ENCODE measurements at regions not wholly inside any gene's neighbourhood (a gene's known extent, or its start where the extent isn't known, plus 50 kb on each side); places are given as distances from the start of the nearest gene placed in this dataset.
"Not testable (repeated sequence)": the region's sequence is repeated elsewhere in the genome, so short reads cannot be mapped to it uniquely, and the experiment has no call there.

DNA sequence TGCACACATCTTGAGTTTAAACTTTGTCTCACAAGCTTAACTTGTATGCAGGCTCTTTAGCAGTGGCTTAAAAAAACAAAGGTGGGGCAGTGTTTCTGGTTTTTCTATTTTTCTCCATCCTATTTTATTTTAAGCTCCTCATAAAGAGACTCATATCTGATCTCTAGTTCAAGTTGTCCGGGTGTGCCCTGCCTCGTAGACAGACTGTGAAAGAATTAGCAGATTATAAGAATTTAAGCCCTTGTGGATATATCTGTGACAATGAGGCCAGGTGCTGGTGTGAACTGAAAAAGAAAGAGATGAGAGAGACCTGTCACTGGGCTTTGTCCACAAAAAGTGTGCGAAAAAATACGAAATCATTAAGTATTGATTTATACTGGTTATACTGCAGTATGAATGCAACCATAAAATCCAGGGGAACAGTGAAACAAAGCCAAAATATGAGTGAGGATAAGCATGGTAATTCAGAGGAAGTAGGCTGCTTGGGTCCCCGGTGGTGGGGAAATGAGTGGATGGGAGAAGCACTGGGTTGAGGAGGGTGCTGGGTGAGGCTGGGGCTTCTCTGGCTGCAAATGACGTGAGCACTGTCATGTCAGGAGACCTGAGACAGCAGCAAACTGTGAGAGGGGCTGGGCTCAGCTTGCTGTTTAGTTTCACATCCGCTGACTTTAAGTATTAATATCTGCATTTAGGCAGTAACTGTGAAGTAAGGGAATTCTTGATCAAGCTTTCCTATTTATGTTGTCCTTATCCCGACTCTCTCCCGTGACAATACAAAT lies 179.7 kb upstream of the ANKRD55 start:
- peak; percentile 19 for ATAC-seq

DNA sequence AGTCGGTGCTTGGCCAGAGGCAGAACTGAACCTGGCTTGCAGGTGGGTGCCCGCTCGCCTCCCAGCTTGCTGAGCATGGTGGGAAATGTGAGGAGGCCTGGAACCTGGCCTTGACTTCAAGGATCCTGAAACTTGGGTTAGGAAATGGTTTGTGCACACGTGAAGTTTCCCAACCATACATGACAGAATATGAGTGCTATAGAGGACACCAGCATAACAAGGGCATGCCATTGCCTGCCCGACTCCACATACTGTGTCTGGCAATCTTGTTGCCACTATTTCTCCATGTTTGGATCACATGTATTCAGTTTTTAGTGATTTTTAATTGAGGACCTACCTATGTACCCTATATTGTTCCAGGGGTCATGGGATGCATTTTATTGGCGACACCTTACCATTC lies 177.6 kb upstream of the ANKRD55 start:
- no peak for ATAC-seq

DNA sequence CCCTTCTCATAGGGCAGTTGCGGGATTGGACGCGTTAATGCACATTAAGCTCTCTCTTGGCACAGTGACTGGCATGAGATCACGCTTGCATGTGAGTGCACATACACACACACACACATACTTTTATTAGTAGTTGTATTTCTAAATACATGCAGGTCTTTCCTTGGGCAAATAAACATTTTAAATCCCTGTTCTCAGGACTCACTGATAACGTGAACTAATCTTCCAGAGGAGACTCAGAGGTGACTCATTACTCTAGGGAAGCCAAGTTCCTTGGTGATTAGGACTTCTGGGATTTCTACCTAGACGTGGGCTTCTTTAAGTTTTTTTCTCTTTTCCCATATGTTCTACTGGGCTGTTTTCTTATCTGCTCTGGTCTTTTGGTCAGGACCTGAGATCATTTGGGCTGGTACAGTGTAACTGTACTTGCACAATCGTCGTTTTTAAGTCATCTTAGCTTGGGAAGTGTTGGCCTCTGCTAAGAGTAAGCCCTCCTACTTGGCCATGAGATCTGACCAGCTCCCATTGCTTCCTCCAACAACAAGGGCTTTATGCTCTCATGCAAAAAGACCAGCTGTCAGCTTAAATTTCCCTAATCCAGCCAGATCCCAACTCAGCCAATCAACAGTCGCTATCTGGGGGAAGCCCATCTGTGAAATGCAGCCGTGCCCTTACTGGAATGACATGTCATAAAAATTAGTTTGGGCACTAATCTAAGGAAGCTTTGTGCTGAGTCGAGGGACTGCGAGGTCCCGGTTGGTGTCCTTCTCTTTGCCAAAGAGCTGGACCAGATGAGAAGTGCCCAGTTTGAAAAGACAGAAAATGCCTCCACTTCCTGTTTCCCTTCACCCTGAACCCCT lies 176.4 kb upstream of the ANKRD55 start:
- ATAC-seq = peak; percentile 53

DNA sequence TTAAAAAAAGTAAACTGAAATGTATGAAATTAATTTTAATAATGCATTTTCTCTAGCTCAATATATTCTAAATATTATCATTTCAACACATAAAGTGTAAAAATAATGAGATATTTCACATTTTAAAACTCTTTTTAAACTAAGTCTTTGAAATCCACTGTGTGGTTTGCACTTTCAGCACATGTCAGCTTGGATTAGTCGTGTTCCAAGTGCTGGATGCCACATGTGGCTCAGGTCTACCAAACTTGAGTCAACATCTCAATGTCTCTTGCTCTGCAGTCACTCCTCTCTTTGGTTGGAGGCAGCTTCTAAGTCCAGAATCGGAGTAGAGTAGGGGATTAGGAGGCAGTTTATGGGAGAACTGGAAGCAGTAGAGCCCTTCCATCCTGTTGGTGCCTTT lies 173.7 kb upstream of the ANKRD55 start:
- no peak for ATAC-seq

DNA sequence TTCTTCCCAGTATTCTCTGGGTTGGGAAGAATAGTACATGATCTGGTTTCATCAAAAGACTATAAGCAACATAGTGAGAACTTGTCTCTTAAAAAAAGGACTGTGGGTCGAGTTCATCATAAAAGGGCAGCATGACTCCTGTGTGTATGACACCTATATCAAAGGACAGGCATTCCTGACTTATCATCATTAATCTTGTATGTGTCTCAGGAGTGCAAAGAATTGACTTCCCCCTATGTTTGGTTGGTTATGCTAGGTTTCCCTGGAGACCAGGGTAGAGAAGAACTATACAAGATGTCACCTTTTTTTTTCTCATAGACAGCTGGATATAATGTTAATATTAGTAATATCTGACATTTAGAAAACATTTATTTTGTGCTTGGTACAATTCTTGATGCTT lies 173.1 kb upstream of the ANKRD55 start:
- ATAC-seq = no peak

DNA sequence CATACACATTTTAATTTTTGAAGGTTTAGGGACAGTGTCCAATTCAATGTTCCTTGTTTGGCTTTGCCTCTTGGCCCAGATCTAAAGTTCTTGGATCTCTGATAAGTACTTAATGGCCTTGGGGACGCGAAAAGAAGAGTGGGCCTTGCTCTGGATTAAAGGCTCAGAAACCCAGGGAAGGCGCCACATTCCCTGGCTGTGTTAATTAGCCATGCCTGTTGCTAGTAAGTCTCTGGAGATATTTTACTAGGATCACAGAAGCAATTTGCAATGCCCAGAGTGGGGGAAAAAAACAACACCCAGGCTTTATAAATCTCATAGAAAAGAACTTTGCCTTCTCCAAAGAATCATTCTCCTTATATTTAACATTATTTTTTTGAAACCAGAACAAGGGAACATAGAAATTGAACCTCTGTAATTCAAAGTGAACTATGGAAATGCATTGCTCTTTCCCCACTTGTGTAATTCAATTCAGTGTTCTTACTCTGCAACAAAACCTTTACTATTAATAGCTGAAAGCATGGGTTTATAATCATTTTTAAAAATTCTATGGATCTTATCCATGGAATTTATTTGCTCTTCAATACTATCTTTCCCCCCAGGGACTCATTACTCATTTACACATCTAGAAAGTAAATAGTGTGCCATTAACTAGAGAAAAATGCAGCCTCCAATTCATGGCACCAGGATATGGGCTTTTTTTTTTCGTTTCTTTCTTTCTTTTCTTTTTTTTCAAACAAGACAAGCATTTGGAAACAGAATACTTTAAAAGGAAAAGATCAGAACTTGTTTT lies 172.2 kb upstream of the ANKRD55 start:
- no peak for ATAC-seq

DNA sequence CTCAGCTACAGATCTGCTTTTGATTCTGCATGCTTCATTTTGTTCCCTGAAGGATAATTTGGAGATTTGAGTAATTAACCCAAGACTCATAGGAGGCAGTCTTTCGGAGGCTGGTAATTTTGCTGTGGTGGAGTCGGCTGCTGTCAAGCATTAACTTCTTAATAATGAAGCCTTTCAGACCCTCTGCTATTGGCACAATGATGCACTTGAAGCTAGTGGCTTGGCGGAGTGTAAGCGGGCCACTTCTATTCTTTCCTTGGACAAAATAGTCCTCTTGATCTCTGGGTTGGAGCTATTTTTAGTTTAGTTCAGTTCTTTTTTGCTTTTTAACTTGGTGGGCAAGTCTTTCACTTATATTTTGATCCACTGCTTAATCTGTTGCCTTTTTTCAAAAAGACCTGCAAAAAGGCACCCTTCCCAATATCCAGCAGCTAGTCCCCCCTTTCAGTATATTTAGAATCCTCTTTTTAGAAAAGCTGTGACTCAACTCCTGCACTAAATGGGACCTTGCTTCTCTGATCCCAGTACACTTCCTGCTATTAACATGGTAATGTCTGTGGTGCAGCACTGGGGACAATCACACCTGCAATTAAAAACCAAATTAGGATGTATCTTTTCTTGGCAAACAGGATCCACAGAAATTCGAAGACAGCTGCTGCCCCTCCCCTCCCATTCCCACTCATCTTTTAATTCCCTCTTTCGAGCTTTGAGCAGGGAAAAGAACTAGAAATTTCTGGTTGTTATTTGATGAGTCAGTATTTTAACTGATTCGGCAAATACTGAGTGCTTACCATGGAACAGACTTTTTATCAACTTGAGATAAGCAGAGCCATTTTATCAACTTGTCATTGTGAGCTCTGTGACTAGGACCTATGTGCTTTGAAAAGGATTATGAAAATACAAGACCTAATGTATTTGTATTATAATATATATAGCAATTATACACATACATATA lies 169.4 kb upstream of the ANKRD55 start:
- no peak for ATAC-seq

DNA sequence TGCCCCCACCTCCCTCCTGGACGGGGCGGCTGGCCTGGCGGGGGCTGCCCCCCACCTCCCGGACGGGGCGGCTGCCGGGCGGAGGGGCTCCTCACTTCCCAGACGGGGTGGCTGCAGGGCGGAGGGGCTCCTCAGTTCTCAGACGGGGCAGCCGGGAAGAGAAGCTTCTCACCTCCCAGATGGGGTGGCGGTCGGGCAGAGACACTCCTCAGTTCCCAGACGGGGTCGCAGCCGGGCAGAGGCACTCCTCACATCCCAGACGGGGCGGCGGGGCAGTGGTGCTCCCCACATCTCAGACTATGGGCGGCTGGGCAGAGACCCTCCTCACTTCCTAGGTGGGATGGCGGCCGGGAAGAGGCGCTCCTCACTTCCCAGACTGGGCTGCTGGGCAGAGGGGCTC lies 164.7 kb upstream of the ANKRD55 start:
- ATAC-seq = not testable (repeated sequence)

DNA sequence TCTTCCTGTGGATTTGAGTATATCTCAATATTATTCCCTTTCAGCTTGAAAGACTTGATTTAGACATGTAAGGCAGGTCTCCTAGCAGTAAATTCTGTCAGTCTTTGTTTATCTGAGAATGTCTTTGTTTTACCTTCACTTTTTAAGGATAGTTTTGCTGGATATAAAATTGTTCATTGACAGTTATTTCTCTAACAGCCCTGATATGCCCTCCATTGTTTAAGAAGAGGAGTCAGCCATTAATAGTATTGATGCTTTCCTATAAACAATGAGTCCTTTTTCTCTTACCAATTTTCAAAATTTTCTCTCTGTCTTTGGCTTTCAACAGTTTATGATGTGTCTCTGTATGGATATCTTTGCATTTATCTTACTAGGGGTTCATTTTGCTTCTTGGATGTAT lies 163.5 kb upstream of the ANKRD55 start:
- no peak for ATAC-seq

DNA sequence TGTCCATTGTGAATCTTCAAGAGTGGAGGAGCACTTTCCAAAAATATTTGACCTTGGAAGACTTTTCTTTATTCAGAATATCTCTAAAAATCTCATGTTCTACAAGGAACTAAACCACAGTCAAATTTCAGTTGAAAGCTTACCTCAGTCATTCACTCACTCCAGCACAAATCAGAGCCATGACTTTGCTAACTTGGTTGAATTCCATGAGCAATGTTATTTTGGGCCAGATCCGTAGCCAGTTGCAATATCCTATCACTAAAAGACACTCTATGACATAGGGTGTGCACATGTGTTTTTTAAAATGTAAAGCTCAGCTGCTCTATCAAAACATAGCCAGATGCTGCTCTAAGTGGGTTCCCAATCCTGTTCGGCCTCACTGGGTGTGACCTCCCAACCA lies 156.1 kb upstream of the ANKRD55 start:
- ATAC-seq = no peak

DNA sequence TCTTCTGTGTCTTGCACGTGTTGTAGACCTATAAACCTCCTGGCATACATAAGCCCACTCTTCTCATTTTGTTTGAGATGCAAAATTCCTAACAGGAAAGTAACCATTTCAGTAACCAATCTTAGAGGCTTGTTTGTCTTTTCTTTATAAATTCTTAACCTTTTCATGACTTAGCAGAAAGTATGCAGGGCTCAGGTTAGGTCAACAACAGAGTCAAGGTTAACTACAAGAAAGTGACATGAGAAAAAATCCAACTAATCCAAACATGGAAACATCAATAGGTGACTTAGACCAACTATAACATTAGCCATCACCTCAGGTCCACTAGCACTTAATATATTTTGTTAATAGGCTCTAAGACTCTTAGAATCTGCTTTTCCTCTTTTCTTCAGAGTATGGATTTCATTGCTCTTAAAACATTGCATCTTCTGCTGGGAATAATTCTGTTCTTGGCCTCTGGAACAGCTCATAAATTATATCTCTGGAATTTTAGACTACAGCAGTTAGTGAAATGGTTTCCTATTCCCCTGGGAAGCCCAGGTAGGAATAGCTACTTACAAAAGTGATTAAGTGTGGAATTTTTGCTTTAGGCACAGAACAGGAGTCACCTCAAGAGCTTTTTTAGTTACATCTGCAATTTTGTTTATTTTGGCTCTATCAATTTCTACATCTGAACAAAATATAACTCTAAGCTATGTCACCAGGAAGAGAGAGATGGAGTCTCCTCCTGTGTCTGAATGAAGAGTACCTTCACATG lies 155.3 kb upstream of the ANKRD55 start:
- ATAC-seq = no peak

DNA sequence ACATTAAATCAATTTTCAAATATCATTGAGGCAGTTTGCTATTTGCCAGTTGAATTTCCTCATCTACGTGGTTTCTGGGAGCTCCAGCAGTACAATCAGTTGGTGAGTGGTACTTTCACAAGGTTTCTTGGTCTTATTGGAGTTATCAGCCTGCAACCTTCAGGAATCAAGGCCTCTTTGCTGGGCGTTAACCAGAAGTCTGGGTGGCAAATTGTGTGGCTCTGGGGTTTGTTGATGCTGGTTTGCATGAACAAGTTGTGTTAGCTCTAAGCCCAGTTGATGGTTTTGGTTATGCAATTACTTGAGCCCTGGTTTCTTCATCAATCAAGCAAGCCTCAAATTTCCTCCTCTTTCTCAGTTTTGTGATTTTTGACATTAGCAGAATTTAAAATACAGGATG lies 152.9 kb upstream of the ANKRD55 start:
- ATAC-seq = no peak

DNA sequence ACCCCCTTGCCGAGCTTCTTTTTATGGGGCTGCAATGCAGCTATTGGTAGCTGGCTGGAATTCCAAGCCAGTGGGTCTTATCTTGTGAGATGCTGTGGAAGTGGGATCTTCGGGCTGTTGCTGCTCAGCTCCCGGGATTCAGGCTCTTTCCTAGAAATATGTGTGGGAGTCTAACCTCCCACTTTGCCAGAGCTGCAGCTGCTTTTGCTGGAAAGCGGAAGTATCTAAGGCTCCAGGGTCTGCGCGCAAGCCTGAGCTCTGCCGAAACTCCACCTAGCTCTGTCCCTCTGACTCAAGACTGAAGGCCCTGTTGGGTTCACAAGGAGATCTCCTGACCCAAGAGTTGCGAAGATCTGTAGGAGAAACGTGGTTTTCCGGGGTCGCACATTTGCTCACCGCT lies 151.1 kb upstream of the ANKRD55 start:
- ATAC-seq = no peak

DNA sequence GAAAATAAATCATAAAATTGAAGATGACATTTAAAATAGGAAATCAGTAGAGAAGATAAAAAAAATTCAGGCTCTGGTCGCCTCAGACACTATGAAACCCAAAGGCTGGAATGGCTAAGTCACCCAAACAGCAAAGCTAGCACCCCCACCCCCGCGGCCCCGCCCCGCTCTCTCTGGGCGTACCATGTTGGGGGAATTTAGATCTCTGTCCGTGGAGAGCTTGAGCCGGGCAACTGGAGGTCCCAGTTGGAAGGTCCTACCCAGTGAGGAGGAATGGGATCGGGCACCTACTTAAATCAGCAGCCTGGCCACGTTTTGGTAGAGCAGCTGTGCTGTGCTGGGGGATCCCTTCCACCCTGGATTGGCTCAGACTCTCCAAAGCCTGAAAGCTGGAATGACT lies 150.6 kb upstream of the ANKRD55 start:
- no peak for ATAC-seq

DNA sequence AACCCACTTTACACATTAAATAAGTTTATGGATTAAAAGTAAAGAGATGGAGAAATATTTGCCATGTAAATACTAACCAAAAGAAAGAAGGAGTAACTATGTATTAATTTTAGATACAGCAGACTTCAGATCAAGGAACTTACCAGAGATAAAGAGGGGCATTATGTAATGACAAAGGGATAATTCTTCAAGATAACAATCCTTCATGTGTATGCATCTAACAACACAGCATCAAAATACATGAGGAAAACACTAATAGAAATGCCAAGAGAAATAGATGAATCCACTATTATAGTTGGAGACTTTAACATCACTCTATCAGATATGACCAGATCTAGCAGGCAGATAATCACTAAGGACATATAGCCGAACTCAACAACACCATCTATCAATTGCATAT lies 149.8 kb upstream of the ANKRD55 start:
- ATAC-seq = no peak

DNA sequence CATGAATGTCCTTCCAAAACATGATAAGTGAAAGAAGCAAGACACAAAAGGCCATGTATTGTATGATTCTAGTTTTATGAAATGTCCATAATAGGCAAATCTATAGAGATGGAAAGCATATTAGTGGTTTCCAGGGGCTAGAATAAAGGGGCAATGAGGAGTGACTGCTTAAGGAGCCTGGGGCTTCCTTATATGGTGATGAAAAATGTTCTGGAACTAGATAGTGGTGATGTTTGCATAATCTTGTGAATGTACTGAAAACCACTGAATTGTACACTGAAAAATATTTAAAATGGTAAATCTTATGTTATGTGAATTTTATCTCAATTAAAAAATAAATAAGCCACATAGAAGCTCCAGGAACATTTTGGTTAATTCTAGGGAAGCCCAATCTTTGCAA lies 144.4 kb upstream of the ANKRD55 start:
- no peak for ATAC-seq

DNA sequence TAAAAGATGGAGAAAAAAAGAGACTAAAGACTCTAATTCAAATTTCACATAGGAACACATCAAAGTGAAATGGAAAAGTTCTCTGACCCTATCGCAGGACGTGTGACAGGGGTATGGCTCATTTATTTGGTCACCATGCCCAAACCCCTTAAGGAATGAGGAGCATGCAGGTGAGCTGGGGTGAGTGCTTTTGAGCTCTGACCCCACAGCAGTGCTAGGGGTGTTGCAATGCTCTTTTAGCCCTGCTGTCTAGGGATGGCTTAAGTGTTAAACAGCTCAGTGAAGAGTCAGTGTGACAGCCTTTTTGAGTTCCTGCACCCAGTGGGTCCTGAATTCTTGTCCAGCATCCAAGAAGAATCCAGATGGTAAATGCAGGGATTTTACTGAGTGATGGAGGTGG lies 143.0 kb upstream of the ANKRD55 start:
- no peak for ATAC-seq

DNA sequence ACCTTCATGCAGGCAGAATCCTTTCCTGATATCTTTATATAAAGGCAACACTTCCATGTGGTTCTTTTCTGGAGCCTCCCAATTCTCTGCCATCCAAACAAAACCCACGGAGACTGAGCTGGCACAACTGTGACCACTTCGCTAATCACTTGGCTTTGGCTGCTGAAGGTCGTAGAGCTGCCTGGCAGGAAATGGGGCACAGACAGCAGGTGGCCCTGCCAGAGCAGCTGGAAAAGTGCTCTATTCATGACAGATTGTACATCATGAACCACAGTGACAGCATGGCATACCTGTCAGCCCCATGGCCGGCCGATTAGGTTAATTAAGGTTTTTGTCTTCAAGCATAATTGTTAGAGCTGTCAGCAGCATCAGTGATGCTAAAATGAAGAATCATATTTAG lies 141.9 kb upstream of the ANKRD55 start:
- ATAC-seq = no peak

DNA sequence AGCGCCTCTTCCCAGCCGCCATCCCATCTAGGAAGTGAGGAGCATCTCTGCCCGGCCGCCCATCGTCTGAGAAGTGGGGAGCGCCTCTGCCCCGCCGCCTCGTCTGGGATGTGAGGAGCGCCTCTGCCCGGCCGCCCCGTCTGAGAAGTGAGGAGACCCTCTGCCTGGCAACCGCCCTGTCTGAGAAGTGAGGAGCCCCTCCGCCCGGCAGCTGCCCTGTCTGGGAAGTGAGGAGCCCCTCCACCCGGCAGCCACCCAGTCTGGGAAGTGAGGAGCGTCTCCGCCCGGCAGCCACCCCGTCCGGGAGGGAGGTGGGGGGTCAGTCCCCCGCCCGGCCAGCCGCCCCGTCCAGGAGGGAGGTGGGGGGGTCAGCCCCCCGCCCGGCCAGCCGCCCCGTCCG lies 139.4 kb upstream of the ANKRD55 start:
- not testable (repeated sequence) for ATAC-seq

DNA sequence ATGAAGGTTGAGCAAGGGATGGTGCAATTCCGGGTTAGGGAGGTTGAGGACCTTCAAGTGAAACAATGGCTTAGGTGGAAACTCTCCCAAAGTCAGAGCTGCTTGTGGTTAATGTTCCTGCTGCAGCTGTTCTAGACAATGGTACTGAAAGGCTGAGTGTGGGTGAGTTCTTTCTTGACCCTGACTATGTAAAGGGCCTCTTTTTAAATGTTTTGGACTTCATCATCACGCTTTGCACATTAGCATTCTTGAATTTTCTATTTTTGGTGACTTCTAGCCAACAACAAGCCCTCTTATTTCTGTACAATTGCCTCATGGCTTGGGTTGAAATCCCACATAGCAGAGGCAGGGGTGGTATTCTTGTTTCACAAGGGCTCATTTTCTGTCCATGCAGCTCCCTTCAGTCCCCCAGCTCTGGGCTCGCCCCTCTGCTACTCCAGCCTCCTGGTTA lies 136.3 kb upstream of the ANKRD55 start:
- no peak for ATAC-seq

DNA sequence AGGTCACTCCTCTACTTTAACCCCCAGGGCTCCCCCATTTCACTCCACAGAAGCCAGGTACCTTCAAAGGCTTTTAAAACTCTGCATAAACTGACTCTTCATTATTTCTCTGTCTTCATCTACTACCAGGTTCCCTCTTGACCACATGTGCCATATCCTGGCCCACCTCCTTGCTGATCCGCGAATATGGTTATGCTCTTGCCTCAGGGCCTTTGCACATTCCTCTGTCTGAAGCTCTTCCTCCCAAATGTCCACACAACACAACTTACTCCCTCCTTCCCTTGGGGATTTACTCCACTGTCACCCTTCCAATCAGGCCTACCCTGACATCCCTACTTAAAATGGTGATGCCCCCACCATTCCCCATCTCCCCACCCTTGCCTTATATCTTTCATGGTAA lies 134.6 kb upstream of the ANKRD55 start:
- no peak for ATAC-seq

All from esophagus mucosa (tissue), 1 donor.